SK-N-SH treated with all-trans-retinoic acid at 6 μM for 48 hours (cell line): ENCODE measurements at regions not wholly inside any gene's neighbourhood (a gene's known extent, or its start where the extent isn't known, plus 50 kb on each side); places are given as distances from the start of the nearest gene placed in this dataset.

Experiments used
- ATAC-seq: fragments of 200-7000 bp; cut with Tn5 transposase; 3 replicates; pipeline ENCODE4 v1.9.1; 2020; ENCODE audit warnings: mild to moderate bottlenecking, moderate library complexity
- BACH2 ChIP-seq: fragments of 250-450 bp; sonication (Bioruptor Pico); IDR thresholded peaks from 2 replicates; pipeline ENCODE4 v1.9.0; 2021; ENCODE audit warnings: mild to moderate bottlenecking, borderline replicate concordance
- CREB5 ChIP-seq: fragments of 250-450 bp; sonication (Bioruptor Pico); IDR thresholded peaks from 2 replicates; pipeline ENCODE4 v1.5.1; 2020; ENCODE audit warnings: low read depth, mild to moderate bottlenecking, moderate library complexity
- CSRNP3 ChIP-seq: fragments of 250-450 bp; sonication (Bioruptor Pico); IDR thresholded peaks from 2 replicates; pipeline ENCODE4 v1.5.1; 2021; ENCODE audit warnings: mild to moderate bottlenecking, moderate library complexity
- ESRRG ChIP-seq: fragments of 250-450 bp; sonication (Bioruptor Pico); IDR thresholded peaks from 2 replicates; pipeline ENCODE4 v1.6.1; 2021; ENCODE audit warnings: mild to moderate bottlenecking
- GLIS3 ChIP-seq: fragments of 250-450 bp; sonication (Bioruptor Pico); IDR thresholded peaks from 2 replicates; pipeline ENCODE4 v1.5.0; 2020; ENCODE audit warnings: mild to moderate bottlenecking, moderate library complexity
- ISL1 ChIP-seq: fragments of 250-450 bp; sonication (Bioruptor Pico); IDR thresholded peaks from 2 replicates; pipeline ENCODE4 v2.1.2; 2022; ENCODE audit warnings: mild to moderate bottlenecking, moderate library complexity
- PATZ1 ChIP-seq: fragments of 250-450 bp; sonication (Bioruptor Pico); IDR thresholded peaks from 2 replicates; pipeline ENCODE4 v1.8.0; 2020; ENCODE audit warnings: mild to moderate bottlenecking, moderate library complexity, borderline replicate concordance
- PPARA ChIP-seq: fragments of 250-450 bp; sonication (Bioruptor Pico); IDR thresholded peaks from 2 replicates; pipeline ENCODE4 v1.5.0; 2020; ENCODE audit warnings: mild to moderate bottlenecking, borderline replicate concordance
- RARB ChIP-seq: fragments of 250-450 bp; sonication (Bioruptor Pico); IDR thresholded peaks from 2 replicates; pipeline ENCODE4 v1.8.0; 2021; ENCODE audit warnings: mild to moderate bottlenecking, moderate library complexity
- SNAI2 ChIP-seq: fragments of 250-450 bp; sonication (Bioruptor Pico); IDR thresholded peaks from 2 replicates; pipeline ENCODE4 v1.5.0; 2020; ENCODE audit warnings: mild to moderate bottlenecking, moderate library complexity
- TCF4 ChIP-seq: fragments of 250-450 bp; sonication (Bioruptor Pico); IDR thresholded peaks from 2 replicates; pipeline ENCODE4 v1.8.0; 2021; ENCODE audit warnings: mild to moderate bottlenecking, moderate library complexity, borderline replicate concordance
- ZC3H10 ChIP-seq: fragments of 250-450 bp; sonication (Bioruptor Pico); IDR thresholded peaks from 2 replicates; pipeline ENCODE4 v1.5.1; 2021; ENCODE audit warnings: mild to moderate bottlenecking, moderate library complexity
- ZFP3 ChIP-seq: fragments of 250-450 bp; sonication (Bioruptor Pico); IDR thresholded peaks from 2 replicates; pipeline ENCODE4 v1.5.0; 2020; ENCODE audit warnings: mild to moderate bottlenecking, moderate library complexity
- ZFP30 ChIP-seq: fragments of 450-650 bp; formaldehyde crosslinking; IDR thresholded peaks from 2 replicates; pipeline ENCODE4 v1.5.0; 2022; ENCODE audit warnings: mild to moderate bottlenecking, moderate library complexity
- ZNF565 ChIP-seq: fragments of 450-650 bp; formaldehyde crosslinking; conservative IDR thresholded peaks from 2 replicates; pipeline ENCODE4 v1.5.0; 2020; ENCODE audit warnings: low read depth, mild to moderate bottlenecking, moderate library complexity
- ZNF70 ChIP-seq: fragments of 450-650 bp; formaldehyde crosslinking; IDR thresholded peaks from 2 replicates; pipeline ENCODE4 v1.5.0; 2020; ENCODE audit warnings: mild to moderate bottlenecking, moderate library complexity
- ZNF8 ChIP-seq: fragments of 450-650 bp; formaldehyde crosslinking; IDR thresholded peaks from 2 replicates; pipeline ENCODE4 v1.5.0; 2020; ENCODE audit warnings: mild to moderate bottlenecking, moderate library complexity
- TF ChIP-seq, protein P1 (sequence below): fragments of 250-450 bp; sonication (Bioruptor Pico); IDR thresholded peaks from 2 replicates; pipeline ENCODE4 v1.5.0; 2020; ENCODE audit warnings: mild to moderate bottlenecking, moderate library complexity
- TF ChIP-seq, protein P2 (sequence below): fragments of 250-450 bp; sonication (Bioruptor Pico); IDR thresholded peaks from 2 replicates; pipeline ENCODE4 v1.8.0; 2021; ENCODE audit warnings: low read depth, mild to moderate bottlenecking, moderate library complexity, borderline replicate concordance

DNA sequence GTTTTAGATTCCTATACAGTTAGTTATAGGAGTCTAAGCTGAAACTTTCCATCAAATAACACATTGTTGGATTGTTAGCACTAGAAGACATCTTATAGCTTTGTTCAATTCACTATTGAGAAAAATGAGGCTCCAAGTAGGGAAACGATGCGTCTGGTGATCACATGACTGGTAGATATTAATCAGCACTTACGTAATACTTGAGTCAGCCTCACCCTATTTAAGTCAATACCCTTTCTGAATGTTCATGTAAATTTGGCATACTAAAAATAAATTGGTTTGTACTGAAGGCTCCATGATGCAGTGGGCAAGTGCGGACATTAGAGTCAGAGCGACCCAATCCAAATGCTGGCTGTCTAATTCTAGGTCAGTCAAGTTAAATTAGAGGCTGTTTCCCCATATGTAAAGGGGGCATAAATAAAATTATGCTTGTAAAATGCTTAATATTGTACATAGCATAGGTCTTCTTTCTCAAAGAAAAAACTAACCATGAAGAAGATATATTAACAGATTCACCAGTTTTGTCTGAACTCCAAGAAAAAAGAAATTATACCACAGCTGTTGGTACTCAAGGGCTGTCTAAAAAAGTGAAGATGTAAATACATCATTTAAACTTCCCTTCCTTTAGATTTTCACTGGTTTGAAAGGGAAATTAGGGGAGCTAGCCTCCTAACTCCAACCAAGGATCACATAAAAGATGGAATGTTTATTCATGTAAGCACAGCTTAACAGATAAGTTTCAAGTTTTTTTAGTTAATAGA is 406.6 kb upstream of the TLE4 start:
- TF ChIP-seq ZFP30 (CRISPR knock-in tag): no peak
- TF ChIP-seq, all 23 proteins: peak for 0

DNA sequence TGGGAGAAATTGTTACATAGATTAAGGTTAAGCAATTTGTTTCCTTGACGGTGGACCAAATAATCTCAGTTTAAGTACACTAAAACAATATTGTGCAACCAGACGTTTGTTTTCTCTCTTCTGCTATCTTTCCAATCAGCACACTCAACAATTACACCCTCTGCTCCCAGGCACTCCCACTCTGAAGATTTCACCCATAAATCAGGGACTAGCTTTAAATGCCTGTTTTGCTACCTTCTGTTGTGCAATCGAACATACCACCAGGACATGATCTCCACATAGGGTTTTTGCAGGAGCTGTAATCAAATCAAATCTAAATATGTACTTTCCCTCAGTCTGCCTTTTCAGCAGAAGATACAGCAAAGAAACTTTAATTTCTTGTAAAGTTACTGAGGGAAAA is 405.8 kb upstream of the TLE4 start:
- TF ChIP-seq ZNF565 (CRISPR knock-in tag) (no peak), GLIS3 (CRISPR knock-in tag) (no peak), ISL1 (CRISPR knock-in tag) (peak; percentile 83)
- no peak for ATAC-seq

More for the DNA sequence above, 406.6 kb upstream of the TLE4 start:
- ATAC-seq: no peak

GRCh38 chr9:79170643-79171042 is 401.1 kb upstream of the TLE4 start:
- ATAC-seq: no peak

DNA sequence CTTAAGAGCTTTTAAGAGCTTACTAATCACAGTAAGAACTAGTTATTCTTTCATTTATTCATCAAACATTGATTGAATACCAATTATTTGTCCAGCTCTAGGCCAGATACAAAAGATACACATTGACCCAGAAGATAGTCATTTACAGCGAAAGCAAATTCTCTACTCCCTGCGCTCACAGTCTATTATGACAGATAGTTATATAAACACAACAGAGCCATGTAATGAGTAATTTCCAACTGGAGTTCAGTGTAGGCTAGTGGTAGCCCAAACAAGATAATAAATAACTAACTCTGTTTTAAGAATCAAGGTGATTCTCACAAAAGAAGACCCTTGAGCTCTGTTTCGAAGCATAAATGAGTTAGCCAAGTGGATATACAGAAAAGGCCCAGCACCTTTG is 397.8 kb upstream of the TLE4 start:
- no peak for ATAC-seq
- no peak for TF ChIP-seq CSRNP3 (CRISPR knock-in tag)
- no peak for TF ChIP-seq TCF4
- no peak for TF ChIP-seq ESRRG (CRISPR knock-in tag)
- TF ChIP-seq SNAI2 (CRISPR knock-in tag): no peak
- TF ChIP-seq, protein P1, sequence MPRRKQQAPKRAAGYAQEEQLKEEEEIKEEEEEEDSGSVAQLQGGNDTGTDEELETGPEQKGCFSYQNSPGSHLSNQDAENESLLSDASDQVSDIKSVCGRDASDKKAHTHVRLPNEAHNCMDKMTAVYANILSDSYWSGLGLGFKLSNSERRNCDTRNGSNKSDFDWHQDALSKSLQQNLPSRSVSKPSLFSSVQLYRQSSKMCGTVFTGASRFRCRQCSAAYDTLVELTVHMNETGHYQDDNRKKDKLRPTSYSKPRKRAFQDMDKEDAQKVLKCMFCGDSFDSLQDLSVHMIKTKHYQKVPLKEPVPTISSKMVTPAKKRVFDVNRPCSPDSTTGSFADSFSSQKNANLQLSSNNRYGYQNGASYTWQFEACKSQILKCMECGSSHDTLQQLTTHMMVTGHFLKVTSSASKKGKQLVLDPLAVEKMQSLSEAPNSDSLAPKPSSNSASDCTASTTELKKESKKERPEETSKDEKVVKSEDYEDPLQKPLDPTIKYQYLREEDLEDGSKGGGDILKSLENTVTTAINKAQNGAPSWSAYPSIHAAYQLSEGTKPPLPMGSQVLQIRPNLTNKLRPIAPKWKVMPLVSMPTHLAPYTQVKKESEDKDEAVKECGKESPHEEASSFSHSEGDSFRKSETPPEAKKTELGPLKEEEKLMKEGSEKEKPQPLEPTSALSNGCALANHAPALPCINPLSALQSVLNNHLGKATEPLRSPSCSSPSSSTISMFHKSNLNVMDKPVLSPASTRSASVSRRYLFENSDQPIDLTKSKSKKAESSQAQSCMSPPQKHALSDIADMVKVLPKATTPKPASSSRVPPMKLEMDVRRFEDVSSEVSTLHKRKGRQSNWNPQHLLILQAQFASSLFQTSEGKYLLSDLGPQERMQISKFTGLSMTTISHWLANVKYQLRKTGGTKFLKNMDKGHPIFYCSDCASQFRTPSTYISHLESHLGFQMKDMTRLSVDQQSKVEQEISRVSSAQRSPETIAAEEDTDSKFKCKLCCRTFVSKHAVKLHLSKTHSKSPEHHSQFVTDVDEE: no peak
- TF ChIP-seq ZNF8 (CRISPR knock-in tag): no peak
- TF ChIP-seq PPARA (CRISPR knock-in tag): no peak
- no peak for TF ChIP-seq PATZ1 (CRISPR knock-in tag)
- TF ChIP-seq ZC3H10 (CRISPR knock-in tag): no peak
- no peak for TF ChIP-seq ISL1 (CRISPR knock-in tag)
- TF ChIP-seq CREB5 (CRISPR knock-in tag): no peak
- no peak for TF ChIP-seq ZNF70 (CRISPR knock-in tag)
- TF ChIP-seq, protein P2, sequence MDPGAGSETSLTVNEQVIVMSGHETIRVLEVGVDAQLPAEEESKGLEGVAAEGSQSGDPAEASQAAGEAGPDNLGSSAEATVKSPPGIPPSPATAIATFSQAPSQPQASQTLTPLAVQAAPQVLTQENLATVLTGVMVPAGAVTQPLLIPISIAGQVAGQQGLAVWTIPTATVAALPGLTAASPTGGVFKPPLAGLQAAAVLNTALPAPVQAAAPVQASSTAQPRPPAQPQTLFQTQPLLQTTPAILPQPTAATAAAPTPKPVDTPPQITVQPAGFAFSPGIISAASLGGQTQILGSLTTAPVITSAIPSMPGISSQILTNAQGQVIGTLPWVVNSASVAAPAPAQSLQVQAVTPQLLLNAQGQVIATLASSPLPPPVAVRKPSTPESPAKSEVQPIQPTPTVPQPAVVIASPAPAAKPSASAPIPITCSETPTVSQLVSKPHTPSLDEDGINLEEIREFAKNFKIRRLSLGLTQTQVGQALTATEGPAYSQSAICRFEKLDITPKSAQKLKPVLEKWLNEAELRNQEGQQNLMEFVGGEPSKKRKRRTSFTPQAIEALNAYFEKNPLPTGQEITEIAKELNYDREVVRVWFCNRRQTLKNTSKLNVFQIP (CRISPR knock-in tag): no peak

More at GRCh38 chr9:79170643-79171042, 401.1 kb upstream of the TLE4 start:
- TF ChIP-seq RARB (CRISPR knock-in tag) (no peak), ZFP3 (no peak), TCF4 (no peak), ZFP30 (CRISPR knock-in tag) (no peak), PPARA (CRISPR knock-in tag) (no peak), ESRRG (CRISPR knock-in tag) (no peak), BACH2 (CRISPR knock-in tag) (no peak)
- TF ChIP-seq, protein P1: no peak
- TF ChIP-seq, protein P2 (CRISPR knock-in tag): no peak
